GM19467 (cell line): ENCODE measurements at regions not wholly inside any gene's neighbourhood (a gene's known extent, or its start where the extent isn't known, plus 50 kb on each side); places are given as distances from the start of the nearest gene placed in this dataset.

ENCODE experiments used
- ATAC-seq: cut with Tn5 transposase; IDR thresholded peaks from one replicate; pipeline ENCODE4 v1.9.1; 2021; ENCODE audit warnings: mild to moderate bottlenecking, moderate library complexity; ENCODE audit not compliant: unreplicated experiment

DNA sequence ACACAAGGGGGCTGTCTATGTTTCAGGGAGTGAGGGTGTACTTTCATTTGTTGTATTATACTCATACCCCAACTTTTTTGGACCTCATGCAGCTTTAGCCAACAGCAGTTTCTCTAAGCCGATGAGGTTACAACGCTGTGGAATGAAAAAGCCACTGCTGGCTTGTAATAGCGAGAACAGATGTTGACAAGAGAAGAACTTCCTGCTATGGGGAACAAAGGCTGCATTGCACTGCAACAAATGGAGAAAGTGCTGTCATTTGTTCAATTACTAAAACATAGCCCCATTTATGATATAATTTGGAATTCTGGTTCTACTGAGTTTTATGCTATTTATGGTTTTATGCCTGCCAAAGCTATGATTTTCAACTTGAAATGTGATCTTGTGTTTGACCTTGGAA, 104.2 kb upstream of the TMEM72 start:
- ATAC-seq = no peak

DNA sequence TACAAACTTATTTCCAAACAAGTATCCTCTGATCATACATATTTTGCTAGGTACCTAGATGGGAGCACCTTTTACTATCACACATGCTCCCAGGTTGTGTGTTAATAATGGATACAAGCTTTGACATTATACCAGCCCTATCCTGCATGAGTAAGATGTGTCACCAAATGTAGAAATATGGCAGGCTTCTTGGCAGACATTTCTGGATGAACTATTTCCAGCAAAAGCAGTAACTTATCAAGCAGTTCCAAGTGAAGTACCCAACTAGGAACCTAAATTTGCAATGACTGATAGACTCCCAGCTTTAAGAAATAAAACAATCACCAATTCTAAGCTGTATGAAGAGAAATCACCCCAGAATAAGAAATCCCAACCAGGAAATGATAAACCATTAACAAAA, 103.7 kb upstream of the TMEM72 start:
- ATAC-seq = no peak

DNA sequence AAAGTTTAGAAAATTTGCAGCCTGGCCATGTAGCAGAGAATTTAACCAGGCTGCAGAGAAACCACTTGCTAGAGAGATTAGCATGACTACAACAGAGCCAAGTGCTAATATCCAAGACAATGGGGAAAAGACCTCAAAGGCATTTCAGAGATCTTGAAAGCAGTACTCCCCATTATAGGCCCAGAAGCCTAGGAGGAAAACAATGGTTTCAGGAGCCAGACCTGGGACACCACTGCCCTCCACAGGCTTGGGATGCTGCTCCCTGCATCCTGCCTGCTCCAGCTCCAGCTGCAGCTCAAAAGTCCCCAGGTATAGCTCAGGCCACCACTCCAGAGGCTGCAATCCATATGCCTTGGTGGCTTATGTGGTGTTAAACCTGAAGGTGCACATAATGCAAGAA, 101.5 kb upstream of the TMEM72 start:
- no peak for ATAC-seq

DNA sequence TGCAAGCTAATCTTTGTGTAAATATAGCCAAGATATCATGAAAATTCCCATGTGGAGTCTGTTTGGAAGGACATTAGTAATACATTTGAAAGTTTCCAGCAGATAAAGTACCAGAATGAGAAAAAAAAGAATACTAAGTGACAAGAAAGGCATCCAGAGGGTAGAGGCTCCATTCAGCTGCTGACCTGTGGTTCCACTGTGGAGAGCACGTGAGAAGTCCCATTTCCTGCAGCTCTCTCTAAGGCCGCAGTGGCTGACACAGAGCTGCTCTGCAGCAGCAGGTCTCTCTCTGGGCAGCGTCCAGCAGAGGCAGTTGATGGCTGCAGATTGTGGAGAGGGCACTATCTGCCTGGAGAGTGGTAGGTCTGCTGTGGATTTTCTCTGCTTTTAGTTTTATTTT, 100.1 kb upstream of the TMEM72 start:
- ATAC-seq = no peak

DNA sequence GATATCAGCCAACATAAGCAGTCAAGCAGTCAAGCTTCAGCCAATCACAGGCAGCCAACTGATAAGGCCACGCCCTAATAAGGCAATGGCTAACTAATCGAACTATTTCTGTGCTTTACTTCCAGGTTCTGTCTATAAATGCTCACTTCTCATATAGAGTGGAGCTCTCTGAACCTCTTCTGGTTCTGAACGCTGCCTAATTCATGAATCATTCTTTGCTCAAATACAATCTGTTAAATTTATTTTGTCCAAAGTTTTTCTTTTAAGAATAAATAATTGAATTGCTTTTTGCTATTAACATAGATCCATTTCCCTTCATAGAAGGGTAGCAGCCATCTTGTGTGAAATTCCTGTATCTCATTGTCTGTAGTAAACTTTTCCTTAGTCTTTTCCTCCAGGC, 97.9 kb upstream of the TMEM72 start:
- ATAC-seq = no peak

DNA sequence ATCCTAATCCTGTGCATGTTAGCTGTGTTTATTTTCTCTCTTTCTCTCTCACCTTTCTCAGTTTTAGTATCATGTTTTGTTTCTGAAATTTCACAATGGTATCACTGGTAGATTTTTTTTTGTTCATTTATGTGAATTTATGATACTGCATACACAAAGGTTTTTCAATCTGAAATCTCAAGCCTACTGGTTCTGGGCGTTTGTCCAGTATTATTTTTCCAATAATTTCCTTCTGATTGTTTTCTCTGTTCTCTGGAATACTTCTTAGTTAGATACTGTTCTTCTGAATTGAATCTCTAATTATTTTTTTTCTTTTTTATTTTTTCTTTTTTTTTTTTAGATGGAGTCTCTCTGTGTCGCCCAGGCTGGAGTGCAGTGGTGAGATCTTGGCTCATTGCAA, 96.2 kb upstream of the TMEM72 start:
- no peak for ATAC-seq

DNA sequence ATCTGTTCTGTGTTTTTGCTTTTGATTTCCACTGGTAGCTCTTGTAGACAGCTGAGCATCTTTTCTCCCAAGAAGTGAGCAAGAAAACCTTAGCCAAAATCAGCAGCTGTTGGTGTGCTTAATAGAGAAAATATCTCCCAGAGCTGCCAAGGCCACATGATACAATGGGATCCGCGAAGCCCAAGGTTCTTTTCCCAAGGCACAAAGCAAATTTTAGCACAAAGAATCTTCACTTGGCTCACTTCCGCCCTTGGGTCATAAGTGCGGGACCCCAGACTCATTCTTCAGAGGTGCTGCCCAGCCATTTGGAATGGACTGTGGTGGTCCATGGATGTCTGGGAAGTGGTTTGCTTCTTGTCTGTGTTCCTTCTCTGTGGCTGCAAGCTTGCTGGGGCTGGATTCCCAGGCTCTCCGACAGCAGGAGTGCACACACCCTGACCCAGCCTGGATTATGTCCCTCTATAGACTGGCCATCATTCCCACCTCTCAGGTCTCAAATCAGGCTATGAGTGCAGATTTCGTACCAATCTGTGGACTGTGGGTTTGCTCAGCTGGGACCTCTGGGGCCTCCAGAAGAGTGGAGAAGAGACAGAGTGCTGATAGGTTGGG, 93.0 kb upstream of the TMEM72 start:
- no peak for ATAC-seq

DNA sequence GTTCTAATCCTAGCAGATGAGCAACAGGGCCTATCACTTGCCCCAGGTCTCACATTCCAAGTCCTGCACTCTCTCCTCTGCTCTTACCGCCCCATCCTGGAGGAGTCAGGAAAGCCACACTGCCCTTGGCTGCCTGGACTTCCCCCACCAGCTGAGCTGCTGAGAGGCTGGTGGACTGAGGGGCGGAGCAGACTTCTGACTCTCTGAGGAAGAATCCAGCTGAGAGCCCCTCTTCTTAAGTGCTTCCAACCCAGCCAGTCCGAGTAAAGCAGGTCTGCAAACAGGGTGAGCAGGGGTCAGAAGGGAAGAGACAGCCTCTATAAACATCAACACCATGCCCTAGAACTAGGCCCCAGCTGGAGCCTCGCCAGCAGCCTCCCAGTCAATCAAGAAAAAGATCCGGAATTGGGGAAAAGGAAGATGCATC, 92.4 kb upstream of the TMEM72 start:
- no peak for ATAC-seq

DNA sequence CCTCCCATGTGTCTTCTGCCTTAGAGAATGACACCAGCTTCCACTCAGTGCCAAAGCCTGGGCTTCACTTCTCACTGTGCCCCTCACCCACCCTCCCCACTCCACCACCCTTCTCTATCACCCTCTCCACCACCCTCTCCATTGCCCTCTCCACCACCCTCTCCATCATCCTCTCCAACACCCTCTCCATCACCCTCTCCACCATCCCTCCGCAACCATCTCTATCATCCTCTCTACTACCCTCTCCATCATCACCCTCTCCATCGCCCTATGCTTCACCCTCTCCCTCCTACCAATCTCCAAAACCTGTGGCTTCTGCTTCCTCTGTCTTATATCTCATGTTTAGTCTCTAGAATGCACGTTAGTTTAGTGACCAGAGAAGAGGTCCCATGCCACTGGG, 91.0 kb upstream of the TMEM72 start:
- ATAC-seq = no peak

DNA sequence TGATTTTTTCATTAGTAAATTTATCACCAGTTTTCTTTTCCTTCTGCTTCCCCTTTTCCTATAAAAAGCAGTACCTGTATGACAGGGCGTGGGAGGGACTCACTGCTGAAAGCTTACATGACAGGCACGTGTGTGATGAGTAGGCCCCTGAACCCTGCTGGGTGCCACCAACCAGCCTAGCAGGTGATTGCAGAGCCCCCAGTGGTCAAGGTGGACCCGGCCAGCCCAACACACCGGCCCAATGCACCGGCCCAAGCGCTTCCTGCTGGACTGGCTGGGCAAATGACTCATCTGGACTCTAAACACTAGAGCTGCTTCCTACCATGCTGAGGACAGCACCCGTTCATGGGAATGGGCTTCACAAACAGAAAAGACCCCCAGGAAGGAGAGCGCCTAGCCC, 89.8 kb upstream of the TMEM72 start:
- no peak for ATAC-seq

DNA sequence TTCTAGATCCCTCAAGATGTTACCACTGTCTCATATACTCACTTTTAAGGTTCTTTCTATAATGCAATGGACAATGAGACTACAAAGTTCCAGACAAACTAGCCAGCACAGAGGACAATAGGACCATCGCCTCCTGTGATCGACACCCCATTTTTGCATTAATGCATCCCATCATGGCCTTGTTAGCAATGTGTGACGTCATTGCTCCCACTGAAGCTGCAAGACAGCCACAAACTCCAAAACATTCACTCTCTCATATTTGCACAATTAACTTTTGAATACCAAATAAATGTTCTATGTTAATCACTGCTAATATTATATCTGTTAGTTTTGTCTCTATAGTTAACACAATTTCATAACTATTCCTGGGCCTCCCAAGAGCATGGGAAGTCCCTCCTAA, 88.8 kb upstream of the TMEM72 start:
- no peak for ATAC-seq

DNA sequence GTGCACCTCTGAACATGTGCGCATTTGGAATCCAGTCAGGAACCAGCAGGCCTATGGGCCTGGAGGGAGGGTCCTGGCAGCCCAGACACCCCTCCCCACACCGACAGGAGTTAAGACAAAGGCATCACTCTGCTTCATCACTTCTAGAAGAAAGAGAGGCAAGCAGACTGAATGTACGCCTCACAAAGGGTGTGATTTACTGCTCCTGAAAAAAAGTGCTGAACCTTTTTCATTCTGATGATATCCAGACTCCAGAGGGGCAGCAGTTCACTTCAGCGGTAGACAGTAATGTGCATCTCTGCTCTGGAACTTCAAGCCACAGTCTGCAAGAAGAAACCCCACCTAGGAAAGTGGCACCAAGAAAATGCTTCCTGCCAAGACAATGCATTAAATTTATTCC, 88.2 kb upstream of the TMEM72 start:
- no peak for ATAC-seq

DNA sequence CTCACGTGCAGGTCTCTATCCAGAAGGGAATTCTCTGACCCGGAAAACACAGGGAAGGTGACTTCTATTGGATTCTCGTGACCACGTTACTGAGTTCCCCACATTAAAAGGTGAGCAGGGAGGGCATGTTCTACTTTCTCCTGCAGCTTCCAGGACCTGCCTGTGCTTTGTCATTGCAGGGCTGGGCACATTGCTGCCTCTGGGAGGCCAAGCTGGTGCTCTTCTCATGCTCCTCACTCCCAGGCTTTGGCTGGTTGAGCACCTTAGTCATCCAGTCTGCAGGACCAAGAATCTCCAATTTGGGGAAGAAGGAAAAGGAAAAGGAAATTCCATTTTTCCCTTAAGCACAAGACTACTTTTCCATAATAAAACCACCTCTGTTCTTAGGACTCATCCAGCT, 86.5 kb upstream of the TMEM72 start:
- ATAC-seq = no peak

DNA sequence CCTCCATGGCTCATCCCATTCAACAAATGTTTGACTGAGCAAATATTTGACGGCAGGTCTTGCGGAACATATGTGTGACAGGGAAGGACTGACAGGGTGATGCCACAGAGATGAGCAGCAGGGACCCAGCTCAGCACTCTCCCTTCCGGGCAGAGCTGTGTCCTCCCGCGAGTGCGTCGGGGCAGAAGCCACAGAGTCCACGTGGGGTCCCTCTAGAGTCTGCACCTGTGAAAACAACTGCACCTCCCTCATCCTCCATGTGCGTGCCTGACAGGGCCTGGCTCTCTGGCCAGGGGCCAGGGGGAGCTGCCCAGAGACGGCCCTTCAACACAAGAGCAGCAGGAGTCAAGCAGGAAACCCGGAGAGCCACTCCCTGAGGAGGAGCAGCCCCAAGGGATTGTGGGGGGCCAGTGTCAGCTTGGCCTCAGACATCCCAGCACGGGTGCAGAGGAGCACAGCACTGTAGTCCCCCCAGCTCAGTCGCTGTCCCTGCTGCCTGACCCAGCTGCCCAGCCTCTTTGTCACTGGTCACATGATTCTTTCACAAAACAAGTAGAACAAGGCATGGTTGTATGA, 83.6 kb upstream of the TMEM72 start:
- ATAC-seq = no peak

DNA sequence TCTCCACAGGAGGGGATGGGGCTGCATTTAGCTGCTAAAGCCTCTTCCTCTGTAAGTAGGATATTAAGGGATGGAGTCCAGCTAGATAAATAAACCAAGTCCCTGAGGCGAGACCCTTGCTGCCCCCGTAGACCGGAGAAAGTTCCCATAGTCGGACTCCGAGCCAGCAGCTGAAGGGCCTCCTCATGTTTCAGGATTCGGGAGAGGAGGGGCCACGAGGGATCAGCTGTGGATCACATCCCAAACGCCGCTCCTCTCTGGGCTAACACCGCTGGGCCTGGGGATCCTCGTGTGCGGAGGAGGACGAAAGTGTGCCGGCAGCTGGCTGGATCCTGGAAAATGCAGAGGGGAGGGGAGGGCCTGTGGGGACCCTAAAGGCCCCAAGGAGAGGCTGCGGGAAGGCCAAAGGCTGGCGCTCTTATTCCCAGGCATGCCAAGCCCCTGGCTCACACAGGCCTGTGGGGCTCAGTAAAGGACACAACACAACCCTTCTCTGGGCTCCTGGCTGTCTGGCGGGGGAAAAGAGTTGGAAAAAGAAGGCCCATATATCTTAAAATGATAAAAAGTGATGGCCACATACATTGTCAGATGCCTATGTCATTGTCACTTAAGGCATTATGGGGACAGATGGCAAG, 82.5 kb upstream of the TMEM72 start:
- ATAC-seq = no peak

DNA sequence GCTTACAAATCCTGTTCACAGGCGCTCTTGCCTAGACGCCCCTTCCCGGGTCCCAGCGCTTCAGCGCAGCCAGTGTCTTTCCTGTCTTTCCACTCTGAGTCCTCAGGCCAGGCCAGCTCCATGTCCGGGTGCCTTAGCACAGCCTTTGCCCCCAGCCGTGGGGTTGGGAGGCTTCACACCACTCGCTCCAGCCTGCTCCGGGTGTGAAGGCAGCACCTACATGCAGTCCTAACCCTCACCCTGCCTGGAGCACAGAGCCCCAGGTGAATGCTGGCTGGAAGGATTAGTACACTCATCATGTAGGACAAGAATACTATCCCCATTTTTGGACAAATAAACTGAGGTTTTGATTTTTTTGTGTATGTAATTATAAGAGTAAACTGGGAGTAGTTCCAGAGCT, 81.7 kb upstream of the TMEM72 start:
- no peak for ATAC-seq

DNA sequence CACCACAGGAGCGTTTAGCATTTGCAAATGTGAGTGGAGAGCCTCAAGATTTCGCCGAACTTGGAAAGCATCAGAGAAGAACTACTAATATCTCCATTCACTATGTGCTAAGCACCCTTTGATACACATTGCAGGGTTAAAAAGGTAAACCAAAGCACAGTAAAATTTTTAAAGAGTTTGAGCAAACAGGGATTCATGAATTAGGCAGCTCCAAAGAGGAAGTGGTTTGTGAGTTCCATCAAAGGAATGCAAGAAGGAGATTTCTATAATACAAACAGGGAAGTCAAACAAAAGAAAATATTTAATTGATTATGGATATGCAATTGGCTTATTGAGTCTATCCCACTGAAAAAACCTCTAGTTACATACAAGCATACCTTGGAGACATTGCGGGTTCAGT, 81.1 kb upstream of the TMEM72 start:
- ATAC-seq = no peak

DNA sequence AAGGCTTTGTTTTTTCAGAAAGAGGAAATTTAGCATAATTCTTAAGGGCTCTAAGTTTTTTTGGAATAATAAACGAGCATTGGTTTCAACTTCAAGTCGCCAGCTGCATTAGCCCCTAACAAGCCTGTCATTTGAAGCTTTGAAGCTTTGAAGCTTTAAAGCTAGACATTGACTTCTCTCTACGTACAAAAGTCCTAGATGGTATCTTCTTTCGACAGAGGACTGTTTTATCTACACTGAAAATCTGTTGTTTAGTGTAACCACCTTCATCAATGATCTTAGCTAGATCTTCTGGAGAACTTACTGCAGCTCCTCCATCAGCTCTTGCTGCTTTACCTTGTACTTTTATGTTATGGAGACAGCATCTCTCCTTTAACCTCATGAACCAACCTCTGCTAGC, 79.6 kb upstream of the TMEM72 start:
- no peak for ATAC-seq

DNA sequence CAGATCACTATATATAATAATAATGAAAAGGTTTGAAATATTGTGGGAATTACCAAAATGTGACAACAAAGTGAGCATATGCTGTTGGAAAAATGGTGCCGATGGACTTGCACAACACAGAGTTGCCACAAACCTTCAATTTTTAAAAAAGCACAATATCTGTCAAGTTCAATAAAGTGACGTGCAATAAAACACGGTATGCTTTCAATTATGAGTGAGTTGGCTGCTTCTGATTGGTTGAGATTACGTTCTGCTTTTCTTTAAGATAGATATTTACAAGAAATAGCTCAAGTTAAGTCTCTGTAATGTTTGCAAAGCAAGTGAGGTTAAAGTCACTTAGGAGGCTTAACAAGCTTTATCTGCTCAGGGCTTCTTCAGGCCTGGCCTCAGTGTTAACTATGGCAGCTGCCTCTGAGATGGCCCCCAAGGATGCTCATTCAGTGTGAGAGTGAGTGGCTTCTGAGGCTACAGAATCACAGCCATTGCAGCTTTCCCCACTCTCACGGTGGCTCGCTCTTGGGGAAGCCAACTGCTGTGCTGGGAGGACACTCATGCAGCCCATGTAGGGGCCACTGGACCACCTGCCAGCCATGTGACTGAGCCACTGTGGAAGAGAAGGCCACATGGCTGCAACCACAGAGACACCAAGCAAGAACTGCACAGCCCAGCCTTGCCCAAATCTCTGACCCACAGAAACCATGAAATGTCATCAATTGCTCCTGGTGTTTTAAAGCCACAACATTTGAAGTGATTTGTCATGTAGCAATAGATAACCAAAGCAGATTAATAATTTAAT, 78.3 kb upstream of the TMEM72 start:
- no peak for ATAC-seq

DNA sequence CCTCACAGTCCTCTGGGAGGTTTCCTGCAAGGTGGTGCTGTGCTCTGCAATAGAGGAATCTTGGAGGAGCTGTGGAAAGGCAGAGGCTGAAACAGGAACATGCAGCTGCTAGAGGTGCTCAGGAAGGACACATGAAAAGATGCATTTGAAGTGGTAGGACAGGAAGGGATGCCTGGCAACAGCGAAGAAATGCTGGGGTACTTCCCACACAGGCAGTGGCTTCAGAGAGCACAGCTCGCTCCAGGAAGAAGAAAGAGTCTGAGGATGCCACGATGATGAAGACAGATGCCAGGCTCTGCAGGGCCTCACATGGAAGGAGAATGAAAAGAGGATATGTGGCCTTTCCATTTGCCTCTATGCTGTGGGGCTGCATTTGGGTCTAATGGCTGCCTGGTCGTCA, 77.0 kb upstream of the TMEM72 start:
- no peak for ATAC-seq

DNA sequence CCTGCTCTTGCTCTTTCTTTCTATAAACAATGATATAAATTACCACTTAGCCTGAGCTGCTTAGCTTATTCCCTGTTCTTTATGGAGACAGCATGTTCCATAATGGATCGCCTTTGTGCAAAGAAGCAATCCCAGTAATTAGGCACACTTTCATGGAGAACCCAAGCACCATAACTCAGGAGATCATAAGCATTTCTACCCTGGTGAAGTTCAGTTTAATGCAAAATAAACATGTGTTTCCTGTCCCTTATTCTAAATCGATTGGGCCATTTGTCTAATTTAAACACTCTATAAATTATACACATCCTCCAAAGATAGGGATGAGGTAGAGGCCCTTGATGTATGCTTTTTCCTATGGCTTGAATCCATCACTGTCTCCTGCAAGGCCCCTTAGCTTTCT, 75.8 kb upstream of the TMEM72 start:
- ATAC-seq = no peak

DNA sequence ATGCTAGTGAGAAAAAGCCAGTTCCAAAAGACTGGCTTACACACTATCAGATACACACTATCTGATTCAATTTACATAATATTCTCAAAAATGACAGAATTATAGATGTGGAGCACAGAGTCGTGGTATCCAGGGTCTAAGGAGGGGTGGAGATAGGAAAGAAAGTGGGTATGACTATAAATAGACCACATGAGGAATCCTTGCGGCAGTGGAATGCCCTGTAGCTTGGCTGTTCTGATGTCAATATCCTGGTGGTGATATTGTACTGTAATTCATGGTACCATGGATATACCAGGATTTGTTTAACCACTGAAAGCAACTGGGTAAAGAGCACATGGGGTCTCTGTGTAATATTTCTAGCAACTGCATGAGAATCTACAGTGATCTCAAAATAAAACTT, 67.7 kb upstream of the TMEM72 start:
- ATAC-seq = no peak
